ENCODE measurements at regions not wholly inside any gene's neighbourhood (a gene's known extent, or its start where the extent isn't known, plus 50 kb on each side); places are given as distances from the start of the nearest gene placed in this dataset.

DNA sequence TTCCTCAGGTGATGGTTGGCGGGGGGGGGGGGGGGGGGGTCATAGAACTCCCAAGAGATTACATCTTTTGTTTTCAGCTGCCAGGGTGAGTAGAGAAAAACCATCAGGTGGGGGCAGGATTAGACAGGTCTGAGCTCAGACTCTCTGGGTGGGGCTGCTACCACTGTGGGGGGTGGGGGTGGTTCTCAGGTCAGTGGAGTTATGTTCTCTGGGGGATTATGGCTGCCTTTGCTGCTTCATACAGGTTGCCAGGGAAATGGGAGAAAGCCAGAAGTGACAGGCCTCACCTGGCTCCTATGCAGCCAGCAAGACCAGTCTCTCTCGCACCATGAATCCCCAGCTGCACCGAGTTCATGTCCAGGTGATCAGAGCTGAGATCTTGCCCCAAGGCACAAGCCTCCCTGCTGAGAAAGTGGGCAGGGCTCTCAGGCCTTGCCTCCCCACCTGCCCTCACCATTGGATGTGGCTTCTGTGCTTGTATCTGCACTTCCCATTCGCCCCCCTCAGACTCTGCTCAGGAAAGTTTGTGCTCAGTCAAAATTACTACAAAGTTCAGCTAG, 828.1 kb downstream of the MCTP2 start:
- H3K27ac ChIP-seq (ENCODE audit: insufficient read depth, low read length), result no peak overlapping the region
- no peaks in the 10 kb centered on the region for H3K79me2 ChIP-seq (ENCODE audit: control insufficient read depth, insufficient read depth, low read length)
- DNase-seq (ENCODE audit: low read depth in 2 of 2), result no peak
- no peak overlapping the region for H3K4me3 ChIP-seq (replicated peaks in 1 of 4; ENCODE audit: control extremely low read depth in 1 of 4, insufficient read depth in 1 of 4, low read depth in 3 of 4, low read length in 4 of 4)
- H3K36me3 ChIP-seq (ENCODE audit: control insufficient read depth, insufficient read depth, low read length), result no peaks in the 10 kb centered on the region
- H2AFZ ChIP-seq (ENCODE audit: low read length), result no peak overlapping the region
- H3K9me3 ChIP-seq (ENCODE audit: control insufficient read depth, insufficient read depth, low read depth, low read length), result no peaks in the 10 kb centered on the region
- TF ChIP-seq, protein P1, sequence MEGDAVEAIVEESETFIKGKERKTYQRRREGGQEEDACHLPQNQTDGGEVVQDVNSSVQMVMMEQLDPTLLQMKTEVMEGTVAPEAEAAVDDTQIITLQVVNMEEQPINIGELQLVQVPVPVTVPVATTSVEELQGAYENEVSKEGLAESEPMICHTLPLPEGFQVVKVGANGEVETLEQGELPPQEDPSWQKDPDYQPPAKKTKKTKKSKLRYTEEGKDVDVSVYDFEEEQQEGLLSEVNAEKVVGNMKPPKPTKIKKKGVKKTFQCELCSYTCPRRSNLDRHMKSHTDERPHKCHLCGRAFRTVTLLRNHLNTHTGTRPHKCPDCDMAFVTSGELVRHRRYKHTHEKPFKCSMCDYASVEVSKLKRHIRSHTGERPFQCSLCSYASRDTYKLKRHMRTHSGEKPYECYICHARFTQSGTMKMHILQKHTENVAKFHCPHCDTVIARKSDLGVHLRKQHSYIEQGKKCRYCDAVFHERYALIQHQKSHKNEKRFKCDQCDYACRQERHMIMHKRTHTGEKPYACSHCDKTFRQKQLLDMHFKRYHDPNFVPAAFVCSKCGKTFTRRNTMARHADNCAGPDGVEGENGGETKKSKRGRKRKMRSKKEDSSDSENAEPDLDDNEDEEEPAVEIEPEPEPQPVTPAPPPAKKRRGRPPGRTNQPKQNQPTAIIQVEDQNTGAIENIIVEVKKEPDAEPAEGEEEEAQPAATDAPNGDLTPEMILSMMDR (conservative IDR thresholded peaks at IDR 0.05 in 1 of 2, IDR thresholded peaks at IDR 0.05 in 1 of 2; ENCODE audit: low read depth in 1 of 2, low read length in 2 of 2), result no peak
- TF ChIP-seq EZH2 (IDR thresholded peaks at IDR 0.05; ENCODE audit: low read length, missing control alignments), result no peak
- no peaks in the 10 kb centered on the region for H3K4me1 ChIP-seq (ENCODE audit: control insufficient read depth, extremely low read depth, insufficient read depth, low read length)
- no peaks in the 10 kb centered on the region for H4K20me1 ChIP-seq (ENCODE audit: control insufficient read depth, extremely low read depth, insufficient read depth, low read length)
- no peak overlapping the region for H3K4me2 ChIP-seq (ENCODE audit: extremely low read depth, insufficient read depth, low read length)
- no peaks in the 10 kb centered on the region for H3K27me3 ChIP-seq (ENCODE audit: control insufficient read depth, insufficient read depth, low read length)
- no peak overlapping the region for H3K9ac ChIP-seq (ENCODE audit: insufficient read depth, low read length)

DNA sequence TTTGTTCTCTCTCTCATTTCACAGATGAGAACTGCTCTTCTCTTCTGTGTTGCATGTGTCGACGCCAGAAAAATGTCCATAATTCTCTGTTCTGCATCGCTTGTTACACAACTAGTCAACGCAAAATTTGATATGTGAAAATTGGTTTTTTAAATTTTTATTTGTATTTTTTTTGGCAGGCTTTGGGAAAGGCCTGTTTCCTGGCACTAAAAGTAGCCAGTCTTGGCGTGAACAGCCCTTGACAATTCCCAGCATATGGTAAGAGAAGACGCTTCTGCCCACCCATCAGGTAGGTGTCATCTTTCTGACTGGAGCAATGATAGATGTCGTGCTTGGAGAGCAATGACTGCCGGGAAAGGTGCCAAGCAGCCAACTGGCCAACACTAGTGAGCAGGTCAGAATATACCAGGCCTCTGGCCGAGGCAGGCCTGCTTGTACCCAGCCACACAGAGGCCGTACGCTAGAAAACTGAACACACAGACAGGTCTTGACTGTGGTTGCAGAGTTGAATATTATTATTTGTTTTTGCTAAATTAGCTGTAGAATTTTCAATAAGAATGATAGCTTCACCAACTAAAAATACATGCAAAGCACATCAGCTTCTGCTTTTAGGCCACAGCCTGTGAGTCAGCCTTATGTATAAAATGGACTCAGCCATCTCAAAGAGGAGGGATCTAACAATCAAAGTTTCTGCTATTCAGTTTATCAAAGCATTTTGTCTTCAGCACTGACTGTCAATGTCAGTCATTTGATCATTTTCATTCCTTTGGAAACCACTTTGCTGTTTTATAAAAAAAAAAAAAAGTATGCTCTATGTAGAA, 837.5 kb downstream of the MCTP2 start:
- no peak overlapping the region for H3K27ac ChIP-seq (ENCODE audit: insufficient read depth, low read length)
- no peak overlapping the region for H3K9ac ChIP-seq (ENCODE audit: insufficient read depth, low read length)
- DNase-seq (ENCODE audit: low read depth in 2 of 2), result no peak
- no peaks in the 10 kb centered on the region for H3K4me1 ChIP-seq (ENCODE audit: control insufficient read depth, extremely low read depth, insufficient read depth, low read length)
- no peaks in the 10 kb centered on the region for H3K9me3 ChIP-seq (ENCODE audit: control insufficient read depth, insufficient read depth, low read depth, low read length)
- no peak overlapping the region for H2AFZ ChIP-seq (ENCODE audit: low read length)
- no peaks in the 10 kb centered on the region for H3K27me3 ChIP-seq (ENCODE audit: control insufficient read depth, insufficient read depth, low read length)
- no peak overlapping the region for H3K4me3 ChIP-seq (replicated peaks in 1 of 4; ENCODE audit: control extremely low read depth in 1 of 4, insufficient read depth in 1 of 4, low read depth in 3 of 4, low read length in 4 of 4)
- H4K20me1 ChIP-seq (ENCODE audit: control insufficient read depth, extremely low read depth, insufficient read depth, low read length), result no peaks in the 10 kb centered on the region
- H3K4me2 ChIP-seq (ENCODE audit: extremely low read depth, insufficient read depth, low read length), result no peak overlapping the region
- TF ChIP-seq EZH2 (IDR thresholded peaks at IDR 0.05; ENCODE audit: low read length, missing control alignments), result no peak
- TF ChIP-seq, protein P1 (conservative IDR thresholded peaks at IDR 0.05 in 1 of 2, IDR thresholded peaks at IDR 0.05 in 1 of 2; ENCODE audit: low read depth in 1 of 2, low read length in 2 of 2), result no peak
- no peaks in the 10 kb centered on the region for H3K36me3 ChIP-seq (ENCODE audit: control insufficient read depth, insufficient read depth, low read length)
- no peaks in the 10 kb centered on the region for H3K79me2 ChIP-seq (ENCODE audit: control insufficient read depth, insufficient read depth, low read length)

DNA sequence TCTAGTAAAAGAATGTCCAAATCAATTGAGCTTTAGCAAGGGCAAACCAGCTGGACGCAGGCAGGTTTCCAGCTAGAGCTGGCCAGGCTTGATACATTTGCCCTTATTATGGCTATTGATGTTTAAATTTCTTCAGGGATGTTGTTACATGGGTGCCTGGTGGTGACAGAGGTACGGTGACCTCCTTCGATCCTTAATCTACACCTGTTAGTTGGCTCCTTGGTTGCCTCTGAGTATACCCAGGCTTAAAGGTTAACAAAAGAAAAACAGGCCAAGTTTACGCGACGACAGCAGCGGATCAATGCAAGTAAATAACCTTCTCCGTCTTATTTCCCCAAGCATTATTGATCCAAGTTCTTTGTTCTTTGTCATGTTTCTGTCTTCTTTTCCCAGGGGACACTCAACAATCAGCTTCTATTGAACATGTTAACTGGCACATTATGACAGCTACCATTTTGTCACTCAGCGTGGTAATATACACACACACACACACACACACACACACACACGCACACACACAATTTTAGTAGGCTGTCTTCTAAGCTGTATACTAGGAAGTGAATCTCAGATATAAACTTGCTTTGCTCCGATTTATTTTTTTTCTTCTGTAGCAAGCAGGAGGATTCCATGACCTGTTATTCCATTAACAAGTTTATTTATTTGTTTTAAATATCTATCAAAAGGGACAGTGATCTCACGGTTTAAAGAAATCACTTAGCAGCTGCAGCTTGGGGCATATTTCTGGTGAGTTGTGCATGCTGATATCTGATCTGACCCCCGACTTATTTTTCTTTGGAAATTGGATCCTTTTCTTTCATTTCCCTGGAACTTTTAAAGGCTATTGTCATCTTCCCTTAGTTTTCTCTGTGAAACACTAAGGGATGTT, 844.7 kb downstream of the MCTP2 start:
- TF ChIP-seq, protein P1 (conservative IDR thresholded peaks at IDR 0.05 in 1 of 2, IDR thresholded peaks at IDR 0.05 in 1 of 2; ENCODE audit: low read depth in 1 of 2, low read length in 2 of 2), result no peak
- TF ChIP-seq EZH2 (IDR thresholded peaks at IDR 0.05; ENCODE audit: low read length, missing control alignments), result no peak

More for the DNA sequence above, 844.7 kb downstream of the MCTP2 start:
- H3K9me3 ChIP-seq (ENCODE audit: control insufficient read depth, insufficient read depth, low read depth, low read length), result no peaks in the 10 kb centered on the region
- H2AFZ ChIP-seq (ENCODE audit: low read length), result no peak overlapping the region
- no peak overlapping the region for H3K4me3 ChIP-seq (replicated peaks in 1 of 4; ENCODE audit: control extremely low read depth in 1 of 4, insufficient read depth in 1 of 4, low read depth in 3 of 4, low read length in 4 of 4)
- no peaks in the 10 kb centered on the region for H3K36me3 ChIP-seq (ENCODE audit: control insufficient read depth, insufficient read depth, low read length)
- H3K27ac ChIP-seq (ENCODE audit: insufficient read depth, low read length), result no peak overlapping the region
- no peak for DNase-seq (ENCODE audit: low read depth in 2 of 2)
- H3K79me2 ChIP-seq (ENCODE audit: control insufficient read depth, insufficient read depth, low read length), result no peaks in the 10 kb centered on the region
- no peak overlapping the region for H3K4me2 ChIP-seq (ENCODE audit: extremely low read depth, insufficient read depth, low read length)
- no peaks in the 10 kb centered on the region for H4K20me1 ChIP-seq (ENCODE audit: control insufficient read depth, extremely low read depth, insufficient read depth, low read length)
- no peaks in the 10 kb centered on the region for H3K4me1 ChIP-seq (ENCODE audit: control insufficient read depth, extremely low read depth, insufficient read depth, low read length)
- no peak overlapping the region for H3K9ac ChIP-seq (ENCODE audit: insufficient read depth, low read length)
- no peaks in the 10 kb centered on the region for H3K27me3 ChIP-seq (ENCODE audit: control insufficient read depth, insufficient read depth, low read length)

Data from fibroblast of lung (primary cell).